ENCODE measurements at regions not wholly inside any gene's neighbourhood (a gene's known extent, or its start where the extent isn't known, plus 50 kb on each side); places are given as distances from the start of the nearest gene placed in this dataset.
A peak's percentile ranks its signal among the peaks of the same experiment; 100 is the strongest.

GRCh38 chr15:36178303-36178633 lies 401.2 kb upstream of the CDIN1 start (continued):
- no peak for TF ChIP-seq REST (IDR thresholded peaks at IDR 0.05)
- TF ChIP-seq TFCP2L1 (CRISPR knock-in tag; IDR thresholded peaks at IDR 0.05): no peak
- no peak for TF ChIP-seq CBX8 (IDR thresholded peaks at IDR 0.05)

- Histone ChIP-seq H3K4me2 (no peak overlapping the region), H3K4me1 (peaks cover 5% of the 10 kb centered on the region; the same call in 1 of the 3 replicates), H3K4me3 (no peak overlapping the region), H3K27ac (no peak overlapping the region), H3K9me3 (no peaks in the 10 kb centered on the region)
- DNase-seq (ENCODE audit: low read depth in 1 of 2, low spot score in 1 of 2) (no peak), ATAC-seq (no peak), FAIRE-seq (no peak)
- 89% methylated on average over 2 of the region's 2 CpGs for WGBS (ENCODE audit: missing lambda C conversion rate)
- ChIA-PET CTCF (no interaction called here), POLR2A (no interaction called here)
- TF ChIP-seq NFE2L2 (conservative IDR thresholded peaks at IDR 0.05; ENCODE audit: low read length): no peak
- no peak for TF ChIP-seq ESRRA (IDR thresholded peaks at IDR 0.05; ENCODE audit: borderline replicate concordance, low read length)
- no peak for TF ChIP-seq HOXB5 (CRISPR knock-in tag; IDR thresholded peaks at IDR 0.05)
- TF ChIP-seq RAD21 (conservative IDR thresholded peaks at IDR 0.05 in 1 of 2, IDR thresholded peaks at IDR 0.05 in 1 of 2): no peak
- TF ChIP-seq NPAS2 (CRISPR knock-in tag; IDR thresholded peaks at IDR 0.05; ENCODE audit: borderline replicate concordance): no peak
- TF ChIP-seq E2F6 (IDR thresholded peaks at IDR 0.05; ENCODE audit: borderline replicate concordance, low read depth): no peak
- no peak for TF ChIP-seq RCOR1 (IDR thresholded peaks at IDR 0.05; ENCODE audit: low read depth, low read length)
- TF ChIP-seq TFCP2L1 (CRISPR knock-in tag; IDR thresholded peaks at IDR 0.05): no peak
- TF ChIP-seq HES2 (IDR thresholded peaks at IDR 0.05): no peak
- TF ChIP-seq EHMT2 (IDR thresholded peaks at IDR 0.05; ENCODE audit: low read depth): no peak
- TF ChIP-seq SMC3 (IDR thresholded peaks at IDR 0.05): no peak
- TF ChIP-seq EP300 (IDR thresholded peaks at IDR 0.05): no peak
- no peak for TF ChIP-seq PBX3 (IDR thresholded peaks at IDR 0.05)
- TF ChIP-seq TP53 (CRISPR knock-in tag; IDR thresholded peaks at IDR 0.05): no peak
- TF ChIP-seq CTCF (IDR thresholded peaks at IDR 0.05): no peak
- TF ChIP-seq CBX2 (IDR thresholded peaks at IDR 0.05; ENCODE audit: borderline replicate concordance, low read depth): no peak
These were observed 396.2 kb upstream of the CDIN1 start for GRCh38 chr15:36183201-36183600.

- no peak for FAIRE-seq
- WGBS (ENCODE audit: missing lambda C conversion rate): 30% methylated on average over 1 of the region's 1 CpG
- CTCF ChIA-PET: no interaction called here
- H3K4me1 ChIP-seq: no peaks in the 10 kb centered on the region
- TF ChIP-seq TFCP2L1 (CRISPR knock-in tag; IDR thresholded peaks at IDR 0.05): no peak
- no peak for TF ChIP-seq REST (IDR thresholded peaks at IDR 0.05)
- TF ChIP-seq RARB (CRISPR knock-in tag; IDR thresholded peaks at IDR 0.05): no peak
- peak; percentile 12 for TF ChIP-seq MAFK (IDR thresholded peaks at IDR 0.05; ENCODE audit: partially characterized antibody)
- TF ChIP-seq ATOH8 (CRISPR knock-in tag; IDR thresholded peaks at IDR 0.05; ENCODE audit: low read depth): no peak
- no peaks in the 10 kb centered on the region for H3K9me3 ChIP-seq
- ATAC-seq: no peak
- H3K27ac ChIP-seq: no peak overlapping the region
- DNase-seq (ENCODE audit: low read depth in 1 of 2, low spot score in 1 of 2): no peak
- no peak overlapping the region for H3K4me2 ChIP-seq
- H3K4me3 ChIP-seq: no peak overlapping the region
- POLR2A ChIA-PET: no interaction called here
These were observed 394.0 kb upstream of the CDIN1 start for GRCh38 chr15:36185438-36185837.
